Endometrium (tissue), 2 donors: ENCODE measurements at regions not wholly inside any gene's neighbourhood (a gene's known extent, or its start where the extent isn't known, plus 50 kb on each side); places are given as distances from the start of the nearest gene placed in this dataset.
"Not testable (repeated sequence)": the region's sequence is repeated elsewhere in the genome, so short reads cannot be mapped to it uniquely, and the experiment has no call there.

Source experiments
- FAIRE-seq: peaks from 2 replicates; lab custom pipeline; 2012; peaks lifted over from hg19 to GRCh38; lab: Jason Lieb, UNC
- donor health status: control.
- donor health status: control.

DNA sequence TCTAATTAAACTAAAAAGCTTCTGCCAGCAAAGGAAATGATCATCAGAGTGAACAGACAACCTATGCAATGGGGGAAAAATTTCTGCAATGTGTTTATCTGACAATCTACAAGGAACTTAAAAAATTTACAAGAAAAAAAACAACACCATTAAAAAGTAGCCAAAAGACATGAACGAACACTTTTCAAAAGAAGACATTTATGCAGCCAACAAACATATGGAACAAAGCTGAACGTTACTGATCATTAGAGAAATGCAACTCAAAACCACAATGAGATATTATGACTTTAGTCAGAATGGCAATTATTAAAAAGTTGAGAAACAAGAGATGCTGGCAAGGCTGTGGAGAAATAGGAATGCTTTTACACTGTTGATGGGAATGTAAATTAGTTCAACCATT lies 530.4 kb upstream of the DAB2 start:
- no peak for FAIRE-seq

DNA sequence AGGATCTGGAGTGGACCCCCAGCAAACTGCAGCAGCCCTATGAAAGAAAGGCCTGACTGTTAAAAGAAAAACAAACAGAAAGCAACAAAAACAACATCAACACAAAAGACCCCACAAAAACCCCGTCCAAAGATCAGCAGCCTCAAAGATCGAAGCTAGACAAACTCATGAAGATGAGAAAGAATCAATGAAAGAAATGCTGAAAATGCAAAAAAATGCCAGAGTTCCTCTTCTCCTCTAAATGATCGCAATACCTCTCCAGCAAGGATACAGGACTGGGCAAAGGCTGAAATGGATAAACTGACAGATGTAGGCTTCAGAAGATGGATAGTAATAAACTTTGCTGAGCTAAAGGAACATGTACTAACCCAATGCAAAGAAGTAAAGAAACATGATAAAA lies 526.3 kb upstream of the DAB2 start:
- FAIRE-seq = no peak

DNA sequence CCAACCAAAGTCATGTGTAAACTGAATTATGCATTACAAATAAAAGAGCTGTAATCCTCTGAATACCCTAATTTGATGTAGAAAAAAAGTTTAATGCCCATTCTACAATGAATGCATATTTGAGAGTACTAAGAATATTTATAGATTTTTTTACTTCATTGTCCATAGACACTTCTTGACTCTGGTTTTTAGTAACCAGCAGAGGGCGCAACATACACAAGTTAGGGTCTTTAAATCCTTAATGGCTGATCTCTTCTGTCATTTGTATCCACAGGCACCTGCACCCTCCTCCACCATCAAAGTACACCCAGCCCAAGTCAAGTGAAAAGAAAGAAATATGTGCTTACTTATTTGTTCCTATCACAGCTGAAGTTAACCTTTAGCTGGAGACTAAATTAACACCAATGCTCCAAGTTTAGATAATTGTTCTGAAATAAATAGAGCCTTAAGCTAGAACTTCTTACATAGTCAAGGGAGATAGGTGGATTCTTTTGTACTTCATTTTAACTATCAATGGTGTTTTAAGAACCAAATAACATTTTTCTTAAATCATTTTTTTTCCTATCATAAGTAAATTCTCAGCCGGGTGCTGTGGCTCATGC lies 524.2 kb upstream of the DAB2 start:
- peak; percentile 31 for FAIRE-seq

DNA sequence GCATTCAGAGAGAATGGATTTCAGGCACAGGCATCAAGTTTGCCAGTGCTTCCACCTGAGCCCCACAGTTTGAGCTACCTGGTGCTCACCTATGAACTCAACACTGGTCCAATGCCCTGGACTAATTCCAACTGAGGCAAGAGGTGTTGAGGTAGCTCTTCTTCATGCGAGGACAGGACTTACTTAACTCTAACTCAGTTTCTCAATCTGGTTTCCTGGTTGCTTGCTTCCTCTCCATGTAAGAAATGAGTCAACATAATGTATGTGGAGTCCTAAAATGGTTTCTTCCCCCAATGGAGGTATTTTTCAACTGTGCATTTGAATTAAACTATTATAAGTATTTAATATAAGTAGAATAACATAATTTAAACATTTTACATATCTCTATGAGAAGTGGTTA lies 523.6 kb upstream of the DAB2 start:
- no peak for FAIRE-seq

DNA sequence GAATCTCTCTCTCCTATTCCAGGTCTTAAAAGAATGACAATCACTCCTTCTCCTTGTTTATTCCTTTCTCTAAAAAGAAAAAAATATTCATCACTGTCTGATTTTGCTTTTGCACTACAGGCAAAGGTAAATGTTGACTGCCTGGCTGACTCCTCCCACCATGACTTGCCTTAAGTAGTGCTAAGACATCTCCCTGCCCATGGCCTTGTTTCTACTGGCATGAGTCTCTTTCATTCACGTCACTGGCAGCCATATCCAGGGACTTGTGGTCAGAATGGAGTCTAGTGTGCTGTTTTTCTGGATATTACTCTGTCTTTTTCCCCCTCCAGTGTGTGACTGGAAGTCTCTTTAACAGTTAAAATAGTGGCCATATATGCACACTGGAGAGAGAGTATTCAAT lies 522.9 kb upstream of the DAB2 start:
- FAIRE-seq = no peak

DNA sequence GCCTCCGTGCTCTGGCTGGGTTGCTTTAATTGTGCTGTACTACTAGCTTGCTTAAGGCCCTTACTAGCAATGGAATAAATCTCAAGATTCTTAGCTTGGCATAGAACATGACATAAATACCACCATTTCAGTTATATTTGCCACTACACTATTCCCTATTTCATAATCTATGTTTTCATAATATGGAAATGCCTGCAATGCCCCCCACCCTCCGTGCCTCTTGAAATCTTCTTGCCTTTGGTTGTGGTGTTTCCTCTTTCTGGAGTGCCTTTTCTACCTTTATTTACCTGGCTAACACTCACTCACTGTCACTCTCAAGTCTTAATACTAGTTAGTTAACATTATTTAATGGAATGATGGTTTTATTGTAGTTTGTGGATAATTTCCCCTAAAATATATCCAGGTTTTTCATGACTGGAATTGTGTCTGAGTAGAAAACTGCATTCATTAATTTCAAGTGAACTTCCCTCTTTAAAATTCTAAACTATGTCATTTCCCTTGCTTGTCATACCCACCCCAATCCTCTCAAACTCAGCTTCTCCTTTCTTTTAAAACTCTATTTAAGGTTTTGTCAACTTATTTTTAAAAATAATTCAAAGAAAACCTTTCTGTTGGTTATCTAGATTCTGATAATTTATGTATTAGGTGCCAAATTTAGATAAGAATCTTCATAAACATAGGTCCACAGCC lies 521.7 kb upstream of the DAB2 start:
- FAIRE-seq = no peak

DNA sequence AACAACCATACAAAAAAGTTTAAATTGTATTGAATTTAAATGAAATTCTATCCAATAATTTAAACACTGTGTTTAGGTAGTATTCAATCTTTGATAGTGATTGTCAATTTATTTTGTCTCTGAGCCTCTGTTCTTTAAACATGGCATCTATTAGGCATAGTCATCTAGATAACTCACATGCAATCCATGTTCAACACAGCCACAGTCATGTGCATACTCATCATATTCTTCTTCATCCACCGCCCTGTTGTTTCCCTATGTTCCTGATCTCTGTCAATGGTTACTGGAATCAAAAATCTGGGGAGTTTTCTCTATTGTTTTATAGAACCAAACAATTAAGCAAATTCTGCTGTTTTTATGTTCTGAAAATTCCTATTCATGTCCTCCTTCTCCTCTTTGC lies 521.1 kb upstream of the DAB2 start:
- no peak for FAIRE-seq

DNA sequence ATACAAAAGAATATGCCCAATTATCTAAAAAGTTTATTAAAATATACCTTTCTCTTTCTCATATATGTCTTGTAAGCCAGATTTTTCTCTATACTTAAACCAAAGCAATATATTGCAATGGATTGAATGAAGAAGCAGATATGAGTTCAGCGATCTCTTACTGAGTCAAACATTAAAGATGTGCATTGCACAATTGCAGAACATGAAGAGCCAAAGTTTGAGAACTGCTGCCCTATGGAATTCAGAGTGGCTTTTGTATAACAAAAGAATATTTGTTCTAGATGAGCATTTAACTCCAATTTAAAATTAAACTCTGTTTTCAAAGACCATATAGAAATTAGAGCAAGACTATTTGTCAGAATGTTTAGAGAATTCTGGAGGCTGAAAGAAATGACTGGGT lies 519.0 kb upstream of the DAB2 start:
- FAIRE-seq = no peak

DNA sequence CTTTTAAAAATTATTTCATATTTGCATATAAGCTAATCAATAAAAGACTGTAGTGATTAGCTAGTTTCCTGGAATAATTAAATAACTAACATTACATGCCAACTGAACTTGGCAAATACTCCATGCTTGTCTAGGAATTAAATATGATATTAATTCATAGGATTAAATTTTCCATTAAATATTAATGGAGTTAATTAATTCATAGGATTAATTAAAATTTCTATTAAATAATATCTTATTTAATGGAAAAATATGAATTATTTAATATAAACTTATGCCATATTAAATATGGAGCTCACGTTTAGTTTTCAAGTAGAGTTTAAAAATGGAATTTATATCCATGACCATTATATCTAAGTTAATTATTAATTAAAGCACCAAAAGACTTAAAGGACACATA lies 517.8 kb upstream of the DAB2 start:
- peak; percentile 41 for FAIRE-seq

DNA sequence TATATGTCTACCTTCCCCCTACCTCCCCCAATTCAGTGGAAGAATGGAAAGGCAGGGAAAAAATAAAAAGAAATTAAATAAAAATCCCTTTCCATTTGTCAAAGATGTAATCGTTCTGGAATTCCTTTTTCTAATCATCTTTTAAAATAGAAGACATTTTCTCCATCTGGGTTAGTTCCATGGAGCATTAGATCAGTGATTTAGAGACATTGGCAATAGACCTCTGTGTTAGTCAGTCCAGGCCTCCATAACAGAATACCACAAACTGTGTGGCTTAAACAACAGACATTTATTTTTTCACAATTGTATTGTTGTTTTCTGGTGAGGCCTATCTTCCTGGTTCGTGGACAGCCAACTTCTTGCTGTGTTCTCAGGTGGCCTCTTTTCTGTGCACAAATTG lies 516.6 kb upstream of the DAB2 start:
- FAIRE-seq = no peak

DNA sequence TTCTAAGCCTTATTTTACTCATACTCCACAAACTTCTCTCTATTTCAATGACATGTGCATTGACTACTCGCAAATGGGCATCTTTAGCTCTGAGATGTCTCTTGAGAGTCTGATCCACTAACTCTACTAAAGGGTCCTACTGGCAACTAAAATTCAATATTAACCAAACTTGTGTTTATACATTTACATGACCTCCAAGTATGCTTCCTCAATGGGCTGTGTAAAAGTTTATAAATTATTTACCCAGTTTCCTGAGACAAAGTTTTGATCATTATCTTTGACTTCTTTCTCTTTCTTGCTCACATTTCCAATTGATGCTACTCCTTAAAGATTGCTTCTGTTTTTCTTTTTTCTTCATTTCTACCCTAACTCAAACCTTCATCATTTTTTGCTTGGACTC lies 510.1 kb upstream of the DAB2 start:
- FAIRE-seq = no peak

DNA sequence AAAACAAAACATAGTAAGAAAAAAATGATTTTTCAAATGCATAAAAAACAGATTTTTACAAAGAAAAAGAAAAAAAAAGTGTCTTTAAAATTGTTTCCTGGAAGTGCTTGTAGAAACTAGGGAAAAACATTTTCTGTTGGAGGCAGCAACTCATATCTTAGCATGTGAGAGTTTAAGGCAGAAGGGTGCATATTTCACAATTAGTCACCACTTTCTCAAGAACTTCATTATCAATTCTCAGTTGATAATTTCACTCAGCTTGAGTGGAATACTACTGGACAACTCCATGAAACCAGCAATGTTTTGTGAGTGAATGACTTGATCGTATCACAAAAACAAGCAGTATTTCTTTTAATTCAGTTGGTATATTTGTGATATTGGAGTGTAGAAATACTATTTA lies 508.3 kb upstream of the DAB2 start:
- FAIRE-seq = no peak

DNA sequence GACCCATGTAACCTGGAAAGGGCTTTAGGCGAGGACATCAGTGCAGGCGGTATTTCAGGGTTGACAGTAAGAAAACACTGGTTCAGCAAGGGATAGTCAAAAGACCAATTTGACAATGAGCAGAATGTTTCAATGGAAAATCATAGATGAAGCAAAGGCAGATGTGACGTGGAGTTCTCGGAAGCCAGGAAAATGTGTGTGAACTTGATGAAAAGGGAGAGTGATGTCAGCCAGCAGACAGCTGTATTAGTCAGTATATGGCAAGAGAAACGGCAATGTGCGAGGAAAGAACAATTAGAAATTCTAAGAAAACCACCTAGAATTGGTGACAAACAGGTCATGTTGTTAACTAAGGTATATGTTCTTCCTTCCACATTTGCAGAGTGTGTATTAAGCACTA lies 503.9 kb upstream of the DAB2 start:
- FAIRE-seq = no peak

DNA sequence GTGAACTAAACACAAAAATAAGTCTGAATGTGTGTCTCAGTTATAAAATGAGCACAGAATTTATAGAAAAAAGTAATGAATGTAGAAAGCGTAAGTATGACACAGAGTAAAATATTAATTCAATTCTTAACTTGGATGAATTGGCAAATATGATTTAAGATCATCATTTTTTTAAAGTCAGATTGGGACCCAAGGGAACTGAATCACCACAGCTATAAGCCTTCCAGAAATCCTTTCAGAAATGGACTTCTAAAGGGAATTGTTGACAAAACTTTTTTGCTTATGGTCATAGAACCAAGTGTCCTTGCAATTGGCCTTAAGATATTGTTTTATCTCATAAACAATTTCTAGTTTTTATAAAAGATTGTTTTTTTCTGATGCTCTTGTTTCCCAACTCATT lies 495.1 kb upstream of the DAB2 start:
- FAIRE-seq = no peak

DNA sequence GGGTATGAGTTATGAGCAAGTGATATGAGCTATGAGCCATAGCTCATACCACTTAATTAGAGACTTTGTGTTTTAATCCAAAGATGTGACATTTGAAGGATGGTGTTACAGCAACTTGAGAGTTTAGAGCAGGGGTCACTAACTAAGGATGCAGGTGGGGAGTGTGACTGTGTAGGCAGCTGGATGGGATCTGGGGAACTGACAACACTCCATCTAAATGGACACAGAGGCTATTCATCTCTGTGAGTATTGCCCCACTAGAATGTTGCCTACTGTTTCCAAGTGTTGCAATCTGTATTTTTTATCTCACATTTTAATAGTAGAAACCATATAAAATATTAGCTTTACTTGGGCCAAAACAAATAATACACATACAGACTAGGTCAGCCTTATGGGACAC lies 488.1 kb upstream of the DAB2 start:
- FAIRE-seq = no peak

DNA sequence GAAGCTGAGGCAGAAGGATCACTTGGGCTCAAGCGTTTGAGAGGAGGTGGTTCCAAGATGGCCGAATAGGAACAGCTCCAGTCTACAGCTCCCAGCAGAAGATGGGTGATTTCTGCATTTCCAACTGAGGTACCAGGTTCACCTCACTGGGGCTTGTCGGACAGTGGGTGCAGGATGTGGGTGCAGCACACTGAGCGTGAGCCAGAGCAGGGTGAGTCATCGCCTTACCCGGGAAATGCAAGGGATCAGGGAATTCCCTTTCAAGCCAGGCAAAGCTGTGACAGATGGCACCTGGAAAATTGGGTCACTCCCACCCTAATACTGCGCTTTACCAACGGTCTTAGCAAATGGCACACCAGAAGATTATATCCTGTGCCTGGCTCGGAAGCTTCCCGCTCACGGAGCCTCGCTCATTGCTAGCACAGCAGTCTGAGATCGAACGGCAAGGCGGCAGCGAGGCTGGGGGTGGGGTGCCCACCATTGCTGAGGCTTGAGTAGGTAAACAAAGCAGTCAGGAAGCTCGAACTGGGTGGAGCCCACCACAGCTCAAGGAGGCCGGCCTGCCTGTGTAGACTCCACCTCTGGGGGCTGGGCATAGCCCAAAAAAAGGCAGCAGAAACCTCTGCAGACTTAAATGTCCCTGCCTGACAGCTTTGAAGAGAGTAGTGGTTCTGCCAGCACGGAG lies 482.6 kb upstream of the DAB2 start:
- FAIRE-seq = not testable (repeated sequence)

DNA sequence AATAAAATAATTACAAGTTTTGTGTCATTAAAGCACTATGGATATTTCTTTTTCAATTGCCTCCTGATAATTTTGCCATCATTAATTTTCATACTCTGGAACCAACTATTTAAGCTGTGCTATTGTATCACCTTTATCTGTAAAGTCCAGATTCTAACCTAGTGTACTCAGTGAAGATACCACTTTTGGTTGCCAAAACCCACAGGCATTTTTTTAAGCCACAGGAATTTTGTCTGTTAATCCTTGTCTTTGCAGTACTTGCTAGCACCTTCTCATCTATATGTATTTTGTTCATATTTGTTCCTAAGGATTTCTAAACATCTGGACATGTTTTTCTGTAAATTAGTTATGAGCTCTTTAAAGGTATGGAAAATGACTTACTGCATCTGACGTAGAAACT lies 481.4 kb upstream of the DAB2 start:
- no peak for FAIRE-seq

DNA sequence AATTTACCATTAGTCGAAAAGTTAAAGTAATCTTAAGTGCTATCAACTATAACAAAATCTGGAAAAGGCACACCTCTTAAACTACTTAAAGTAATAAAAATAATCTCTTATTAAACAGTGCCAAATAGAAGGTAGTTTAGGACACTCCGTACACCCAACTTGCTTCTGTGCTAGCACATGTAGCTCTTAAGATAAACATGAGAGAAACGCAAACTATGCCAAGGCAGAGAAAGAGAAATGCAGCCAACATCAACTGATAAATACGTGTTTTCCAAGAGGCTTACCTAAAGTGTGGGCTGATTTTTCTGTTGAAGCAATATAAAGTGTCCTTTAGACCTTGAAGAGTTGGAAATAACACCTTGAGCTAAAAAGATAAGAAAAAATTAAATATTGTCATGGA lies 480.6 kb upstream of the DAB2 start:
- FAIRE-seq = no peak

DNA sequence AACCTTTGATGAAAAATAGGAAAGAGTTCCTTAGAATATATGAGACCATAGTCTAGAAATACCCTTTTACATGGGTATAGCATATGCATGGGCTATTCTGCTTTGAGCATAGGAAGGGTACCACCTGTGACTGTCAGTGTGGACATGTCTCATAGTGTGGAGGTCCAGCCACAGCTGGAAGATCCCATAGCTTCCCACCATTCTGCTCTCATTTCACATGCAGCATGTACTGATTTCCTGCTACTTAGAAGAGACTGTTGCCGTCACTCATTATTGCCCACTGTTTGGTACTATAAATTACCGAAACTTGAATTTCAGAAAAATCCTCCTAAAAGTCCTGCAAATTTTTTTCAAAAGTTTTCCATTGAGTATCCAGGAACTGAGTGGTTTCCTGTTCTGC lies 477.8 kb upstream of the DAB2 start:
- no peak for FAIRE-seq

DNA sequence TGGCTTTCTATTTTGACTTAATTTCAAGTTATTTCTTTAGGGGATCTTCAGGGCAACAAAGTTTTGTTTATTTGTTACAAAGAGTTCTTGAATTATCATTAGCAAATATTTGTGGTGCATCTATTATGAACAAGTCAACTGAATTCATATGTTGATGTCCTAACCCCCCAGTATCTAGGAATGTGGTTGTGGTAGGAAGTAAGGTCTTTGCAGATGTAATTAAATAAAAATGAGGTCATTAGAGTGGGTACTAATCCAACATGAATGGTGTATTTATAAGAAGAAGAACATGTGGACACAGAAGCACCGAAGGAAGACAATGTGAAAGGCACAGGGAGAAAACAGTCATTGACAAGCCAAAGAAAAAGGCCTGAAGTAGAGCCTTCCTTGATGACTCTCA lies 474.0 kb upstream of the DAB2 start:
- no peak for FAIRE-seq

DNA sequence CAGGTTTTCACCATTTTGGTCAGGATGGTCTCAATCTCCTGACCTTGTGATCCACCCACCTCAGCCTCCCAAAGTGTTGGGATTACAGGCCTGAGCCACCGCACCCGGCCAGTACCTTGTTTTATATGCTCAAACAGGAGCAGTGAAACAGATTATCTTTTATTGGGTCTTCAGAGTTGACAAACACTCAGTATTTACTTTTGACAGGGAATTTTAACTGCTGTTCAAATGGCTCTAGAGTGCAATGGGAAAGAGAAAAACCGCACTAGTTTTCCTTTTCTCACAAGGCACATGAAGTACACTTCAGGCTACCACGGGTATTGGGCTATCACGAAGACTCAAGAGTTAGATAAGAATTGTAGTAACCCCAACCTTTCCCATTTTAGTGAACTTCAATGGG lies 471.9 kb upstream of the DAB2 start:
- no peak for FAIRE-seq

DNA sequence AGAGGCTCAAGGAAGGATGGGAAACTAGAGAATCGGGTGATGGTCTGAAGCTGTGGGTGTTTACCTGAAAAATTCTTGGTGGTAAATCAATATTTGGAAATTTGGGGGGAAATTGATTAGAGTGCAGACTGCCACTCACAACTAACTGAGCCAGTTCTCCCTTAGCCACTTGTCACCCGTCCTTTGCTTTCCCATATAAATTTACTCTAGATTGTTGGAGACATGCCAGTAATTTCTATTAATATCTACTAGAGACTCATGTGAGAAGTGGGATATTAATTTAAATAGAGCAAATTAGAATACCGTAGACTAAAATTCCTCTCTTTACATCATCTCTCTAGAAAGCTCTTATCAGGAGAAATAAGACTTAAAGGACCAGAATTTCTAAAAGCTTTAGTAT lies 471.3 kb upstream of the DAB2 start:
- no peak for FAIRE-seq

DNA sequence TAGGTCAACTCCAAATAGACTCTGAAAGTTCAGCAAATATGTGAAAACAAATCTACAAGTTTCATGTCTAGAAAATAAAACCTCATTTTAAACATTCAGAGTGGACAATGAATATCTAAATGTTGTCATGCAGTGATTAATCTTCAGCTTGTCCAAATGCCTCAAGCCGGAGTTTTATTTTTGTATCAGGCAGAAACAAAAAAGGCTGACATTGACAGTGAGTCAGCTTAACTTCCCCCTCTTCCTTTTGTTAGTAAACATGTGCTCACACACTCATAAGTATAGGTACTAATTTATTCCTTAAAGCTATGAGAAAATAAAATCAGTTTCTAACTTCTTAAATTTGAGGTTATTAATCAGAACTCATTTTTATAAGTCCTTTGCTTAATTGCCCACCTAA lies 467.9 kb upstream of the DAB2 start:
- no peak for FAIRE-seq

DNA sequence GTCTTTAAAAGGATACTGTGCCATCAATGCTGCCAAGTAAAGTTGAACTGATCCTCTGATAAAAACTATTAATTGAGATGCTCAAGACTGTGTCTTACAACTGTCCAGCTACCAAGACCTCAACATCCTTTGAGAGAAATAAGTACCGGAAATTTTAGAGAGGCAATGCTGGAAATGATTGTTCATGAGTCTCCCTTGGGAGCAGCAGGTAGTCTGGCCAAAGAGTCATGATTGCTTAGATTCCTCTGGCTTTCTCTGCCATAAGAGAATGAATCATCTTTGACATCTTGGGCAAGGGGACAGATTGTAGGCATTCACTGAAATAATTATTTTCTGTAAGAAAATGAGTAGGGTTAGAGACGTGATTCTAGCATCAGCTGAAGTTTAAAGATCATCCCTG lies 466.6 kb upstream of the DAB2 start:
- FAIRE-seq = no peak
